HepG2 (cell line): ENCODE measurements at regions not wholly inside any gene's neighbourhood (a gene's known extent, or its start where the extent isn't known, plus 50 kb on each side); places are given as distances from the start of the nearest gene placed in this dataset.

Experiments used
- ATF7-NPFF ChIP-seq: sonication (generic); formaldehyde crosslinking; IDR thresholded peaks from 2 replicates; pipeline ENCODE4 v1.8.1; 2023; ENCODE audit warnings: mild to moderate bottlenecking, low read depth, missing genetic modification reagents, moderate library complexity
- IRX3 ChIP-seq: sonication (generic); formaldehyde crosslinking; IDR thresholded peaks from 2 replicates; pipeline ENCODE4 v1.8.1; 2023; ENCODE audit warnings: mild to moderate bottlenecking, low read depth, missing genetic modification reagents, borderline replicate concordance
- RXRB ChIP-seq: IDR thresholded peaks from 2 replicates; pipeline ENCODE4 v1.6.1; 2016; ENCODE audit warnings: borderline replicate concordance, missing genetic modification reagents, missing compliant biosample characterization
- XRCC5 ChIP-seq: fragments of 200-400 bp; formaldehyde crosslinking; optimal IDR thresholded peaks from 2 replicates; pipeline ENCODE3; 2017; ENCODE audit warnings: mild to moderate bottlenecking, low read length
- ZNF20 ChIP-seq: sonication (generic); formaldehyde crosslinking; IDR thresholded peaks from 2 replicates; pipeline ENCODE4 v1.4.0; 2020; ENCODE audit warnings: mild to moderate bottlenecking, moderate library complexity, missing genetic modification reagents
- TF ChIP-seq, protein P1 (sequence below): sonication (generic); formaldehyde crosslinking; conservative IDR thresholded peaks from 2 replicates; pipeline ENCODE4 v1.4.0; 2020; ENCODE audit warnings: missing genetic modification reagents
- TF ChIP-seq, protein P2 (sequence below): sonication (generic); formaldehyde crosslinking; IDR thresholded peaks from 2 replicates; pipeline ENCODE4 v1.4.0; 2020; ENCODE audit warnings: missing genetic modification reagents; ENCODE audit errors: not compliant biosample characterization
- TF ChIP-seq, protein P3 (sequence below): sonication (generic); formaldehyde crosslinking; conservative IDR thresholded peaks from 2 replicates; pipeline ENCODE4 v1.4.0; 2020; ENCODE audit warnings: mild to moderate bottlenecking, missing genetic modification reagents, moderate library complexity
- TF ChIP-seq, protein P4 (sequence below): sonication (generic); formaldehyde crosslinking; conservative IDR thresholded peaks from 2 replicates; pipeline ENCODE4 v1.8.0; 2022; ENCODE audit warnings: low read depth, missing genetic modification reagents

DNA sequence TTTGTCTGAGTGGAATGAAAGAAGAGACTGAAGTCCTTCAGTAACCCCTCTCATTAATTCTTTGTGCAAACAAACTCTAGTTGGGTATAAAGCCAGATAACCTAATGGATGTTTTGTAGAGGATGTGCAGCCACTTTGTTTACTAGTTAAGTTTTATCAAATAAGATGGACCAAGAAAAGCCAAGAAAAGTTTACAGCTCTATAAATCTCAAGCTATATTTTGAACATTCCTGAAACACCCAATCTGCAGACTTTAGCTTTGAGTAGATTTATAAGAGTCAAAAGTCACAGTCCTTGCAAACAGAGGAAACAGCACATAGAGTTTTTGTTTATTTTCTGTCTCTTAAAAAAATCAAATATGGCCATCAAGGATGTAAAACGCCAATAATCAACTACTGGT lies 452.9 kb downstream of the SPRY1 start (continued):
- TF ChIP-seq XRCC5 (no peak), ATF7-NPFF (CRISPR knock-in tag) (no peak), ZNF20 (CRISPR knock-in tag) (no peak), RXRB (CRISPR knock-in tag) (0 out of 2 replicates have a peak, but pooled peaks have one; percentile 14), IRX3 (CRISPR knock-in tag) (no peak)
- TF ChIP-seq, protein P1, sequence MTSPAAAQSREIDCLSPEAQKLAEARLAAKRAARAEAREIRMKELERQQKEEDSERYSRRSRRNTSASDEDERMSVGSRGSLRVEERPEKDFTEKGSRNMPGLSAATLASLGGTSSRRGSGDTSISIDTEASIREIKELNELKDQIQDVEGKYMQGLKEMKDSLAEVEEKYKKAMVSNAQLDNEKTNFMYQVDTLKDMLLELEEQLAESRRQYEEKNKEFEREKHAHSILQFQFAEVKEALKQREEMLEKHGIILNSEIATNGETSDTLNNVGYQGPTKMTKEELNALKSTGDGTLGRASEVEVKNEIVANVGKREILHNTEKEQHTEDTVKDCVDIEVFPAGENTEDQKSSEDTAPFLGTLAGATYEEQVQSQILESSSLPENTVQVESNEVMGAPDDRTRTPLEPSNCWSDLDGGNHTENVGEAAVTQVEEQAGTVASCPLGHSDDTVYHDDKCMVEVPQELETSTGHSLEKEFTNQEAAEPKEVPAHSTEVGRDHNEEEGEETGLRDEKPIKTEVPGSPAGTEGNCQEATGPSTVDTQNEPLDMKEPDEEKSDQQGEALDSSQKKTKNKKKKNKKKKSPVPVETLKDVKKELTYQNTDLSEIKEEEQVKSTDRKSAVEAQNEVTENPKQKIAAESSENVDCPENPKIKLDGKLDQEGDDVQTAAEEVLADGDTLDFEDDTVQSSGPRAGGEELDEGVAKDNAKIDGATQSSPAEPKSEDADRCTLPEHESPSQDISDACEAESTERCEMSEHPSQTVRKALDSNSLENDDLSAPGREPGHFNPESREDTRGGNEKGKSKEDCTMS = no peak
- TF ChIP-seq, protein P2, sequence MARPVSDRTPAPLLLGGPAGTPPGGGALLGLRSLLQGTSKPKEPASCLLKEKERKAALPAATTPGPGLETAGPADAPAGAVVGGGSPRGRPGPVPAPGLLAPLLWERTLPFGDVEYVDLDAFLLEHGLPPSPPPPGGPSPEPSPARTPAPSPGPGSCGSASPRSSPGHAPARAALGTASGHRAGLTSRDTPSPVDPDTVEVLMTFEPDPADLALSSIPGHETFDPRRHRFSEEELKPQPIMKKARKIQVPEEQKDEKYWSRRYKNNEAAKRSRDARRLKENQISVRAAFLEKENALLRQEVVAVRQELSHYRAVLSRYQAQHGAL (CRISPR knock-in tag) = no peak
- TF ChIP-seq, protein P3, sequence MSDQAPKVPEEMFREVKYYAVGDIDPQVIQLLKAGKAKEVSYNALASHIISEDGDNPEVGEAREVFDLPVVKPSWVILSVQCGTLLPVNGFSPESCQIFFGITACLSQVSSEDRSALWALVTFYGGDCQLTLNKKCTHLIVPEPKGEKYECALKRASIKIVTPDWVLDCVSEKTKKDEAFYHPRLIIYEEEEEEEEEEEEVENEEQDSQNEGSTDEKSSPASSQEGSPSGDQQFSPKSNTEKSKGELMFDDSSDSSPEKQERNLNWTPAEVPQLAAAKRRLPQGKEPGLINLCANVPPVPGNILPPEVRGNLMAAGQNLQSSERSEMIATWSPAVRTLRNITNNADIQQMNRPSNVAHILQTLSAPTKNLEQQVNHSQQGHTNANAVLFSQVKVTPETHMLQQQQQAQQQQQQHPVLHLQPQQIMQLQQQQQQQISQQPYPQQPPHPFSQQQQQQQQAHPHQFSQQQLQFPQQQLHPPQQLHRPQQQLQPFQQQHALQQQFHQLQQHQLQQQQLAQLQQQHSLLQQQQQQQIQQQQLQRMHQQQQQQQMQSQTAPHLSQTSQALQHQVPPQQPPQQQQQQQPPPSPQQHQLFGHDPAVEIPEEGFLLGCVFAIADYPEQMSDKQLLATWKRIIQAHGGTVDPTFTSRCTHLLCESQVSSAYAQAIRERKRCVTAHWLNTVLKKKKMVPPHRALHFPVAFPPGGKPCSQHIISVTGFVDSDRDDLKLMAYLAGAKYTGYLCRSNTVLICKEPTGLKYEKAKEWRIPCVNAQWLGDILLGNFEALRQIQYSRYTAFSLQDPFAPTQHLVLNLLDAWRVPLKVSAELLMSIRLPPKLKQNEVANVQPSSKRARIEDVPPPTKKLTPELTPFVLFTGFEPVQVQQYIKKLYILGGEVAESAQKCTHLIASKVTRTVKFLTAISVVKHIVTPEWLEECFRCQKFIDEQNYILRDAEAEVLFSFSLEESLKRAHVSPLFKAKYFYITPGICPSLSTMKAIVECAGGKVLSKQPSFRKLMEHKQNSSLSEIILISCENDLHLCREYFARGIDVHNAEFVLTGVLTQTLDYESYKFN (CRISPR knock-in tag) = peak; percentile 12; the same call in 1 of the 2 replicates
- TF ChIP-seq, protein P4, sequence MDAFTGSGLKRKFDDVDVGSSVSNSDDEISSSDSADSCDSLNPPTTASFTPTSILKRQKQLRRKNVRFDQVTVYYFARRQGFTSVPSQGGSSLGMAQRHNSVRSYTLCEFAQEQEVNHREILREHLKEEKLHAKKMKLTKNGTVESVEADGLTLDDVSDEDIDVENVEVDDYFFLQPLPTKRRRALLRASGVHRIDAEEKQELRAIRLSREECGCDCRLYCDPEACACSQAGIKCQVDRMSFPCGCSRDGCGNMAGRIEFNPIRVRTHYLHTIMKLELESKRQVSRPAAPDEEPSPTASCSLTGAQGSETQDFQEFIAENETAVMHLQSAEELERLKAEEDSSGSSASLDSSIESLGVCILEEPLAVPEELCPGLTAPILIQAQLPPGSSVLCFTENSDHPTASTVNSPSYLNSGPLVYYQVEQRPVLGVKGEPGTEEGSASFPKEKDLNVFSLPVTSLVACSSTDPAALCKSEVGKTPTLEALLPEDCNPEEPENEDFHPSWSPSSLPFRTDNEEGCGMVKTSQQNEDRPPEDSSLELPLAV (CRISPR knock-in tag) = no peak
- TF ChIP-seq, all 625 proteins: peak for 2
